Activated CD8-positive, alpha-beta T cell treated with anti-CD3 and anti-CD28 coated beads for 36 hours (primary cell): ENCODE measurements at regions not wholly inside any gene's neighbourhood (a gene's known extent, or its start where the extent isn't known, plus 50 kb on each side); places are given as distances from the start of the nearest gene placed in this dataset.
"Not testable (repeated sequence)": the region's sequence is repeated elsewhere in the genome, so short reads cannot be mapped to it uniquely, and the experiment has no call there.

Source experiments
- ATAC-seq: fragments of 200-7000 bp; cut with Tn5 transposase; one replicate; pipeline ENCODE4 v1.10.0; 2021; ENCODE audit warnings: mild to moderate bottlenecking, moderate library complexity
- CTCF ChIA-PET: fragments of 350-600 bp; sonication (Branson Sonifier 250); formaldehyde crosslinking; loops from one replicate; lab custom pipeline; 2021; ENCODE audit warnings: antibody characterized with exemption; lab: Charles Lee
- POLR2A ChIA-PET: fragments of 350-600 bp; sonication (Branson Sonifier 250); formaldehyde crosslinking; loops from one replicate; lab custom pipeline; 2021; ENCODE audit warnings: antibody characterized with exemption; lab: Charles Lee
- DNase-seq: peaks from one replicate; pipeline ENCODE4 v3.0.0-alpha.2; 2020
- H3K27ac Mint-ChIP-seq: one replicate; pipeline ENCODE4 v1.8.0; 2021; ENCODE audit warnings: mild to moderate bottlenecking, mixed read lengths
- H3K27me3 Mint-ChIP-seq: one replicate; pipeline ENCODE4 v1.8.0; 2021; ENCODE audit warnings: mixed read lengths
- H3K36me3 Mint-ChIP-seq: one replicate; pipeline ENCODE4 v1.8.0; 2021; ENCODE audit warnings: low read depth, mixed read lengths
- H3K4me1 Mint-ChIP-seq: one replicate; pipeline ENCODE4 v1.8.0; 2021; ENCODE audit warnings: low read depth, mixed read lengths
- H3K4me3 Mint-ChIP-seq: one replicate; pipeline ENCODE4 v1.8.0; 2021; ENCODE audit warnings: mild to moderate bottlenecking, moderate library complexity, mixed read lengths
- H3K9me3 Mint-ChIP-seq: one replicate; pipeline ENCODE4 v1.8.0; 2021; ENCODE audit warnings: mixed read lengths
- intact Hi-C: fragments of 100-400 bp; cut with micrococcal nuclease; formaldehyde crosslinking; loops from one replicate; pipeline ENCODE4 v1.10.0; 2022
- TF ChIP-seq, protein P1 (sequence below): fragments of 200-600 bp; IDR thresholded peaks from one replicate; pipeline ENCODE4 v1.8.0; 2022; ENCODE audit warnings: antibody characterized with exemption, mild to moderate bottlenecking

GRCh38 chr2:134039912-134040581, 213.8 kb upstream of the MGAT5 start:
- Mint-ChIP-seq H3K27me3 (peaks cover 22% of the 10 kb centered on the region), H3K27ac (no peak overlapping the region), H3K4me1 (peaks cover 5% of the 10 kb centered on the region), H3K4me3 (no peak overlapping the region), H3K9me3 (no peaks in the 10 kb centered on the region), H3K36me3 (no peaks in the 10 kb centered on the region)
- ChIA-PET POLR2A (no interaction called here), CTCF (no interaction called here)
- TF ChIP-seq, protein P1, sequence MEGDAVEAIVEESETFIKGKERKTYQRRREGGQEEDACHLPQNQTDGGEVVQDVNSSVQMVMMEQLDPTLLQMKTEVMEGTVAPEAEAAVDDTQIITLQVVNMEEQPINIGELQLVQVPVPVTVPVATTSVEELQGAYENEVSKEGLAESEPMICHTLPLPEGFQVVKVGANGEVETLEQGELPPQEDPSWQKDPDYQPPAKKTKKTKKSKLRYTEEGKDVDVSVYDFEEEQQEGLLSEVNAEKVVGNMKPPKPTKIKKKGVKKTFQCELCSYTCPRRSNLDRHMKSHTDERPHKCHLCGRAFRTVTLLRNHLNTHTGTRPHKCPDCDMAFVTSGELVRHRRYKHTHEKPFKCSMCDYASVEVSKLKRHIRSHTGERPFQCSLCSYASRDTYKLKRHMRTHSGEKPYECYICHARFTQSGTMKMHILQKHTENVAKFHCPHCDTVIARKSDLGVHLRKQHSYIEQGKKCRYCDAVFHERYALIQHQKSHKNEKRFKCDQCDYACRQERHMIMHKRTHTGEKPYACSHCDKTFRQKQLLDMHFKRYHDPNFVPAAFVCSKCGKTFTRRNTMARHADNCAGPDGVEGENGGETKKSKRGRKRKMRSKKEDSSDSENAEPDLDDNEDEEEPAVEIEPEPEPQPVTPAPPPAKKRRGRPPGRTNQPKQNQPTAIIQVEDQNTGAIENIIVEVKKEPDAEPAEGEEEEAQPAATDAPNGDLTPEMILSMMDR: no peak
- intact Hi-C loops: no loop called here
- DNase-seq: no peak
- ATAC-seq: no peak

DNA sequence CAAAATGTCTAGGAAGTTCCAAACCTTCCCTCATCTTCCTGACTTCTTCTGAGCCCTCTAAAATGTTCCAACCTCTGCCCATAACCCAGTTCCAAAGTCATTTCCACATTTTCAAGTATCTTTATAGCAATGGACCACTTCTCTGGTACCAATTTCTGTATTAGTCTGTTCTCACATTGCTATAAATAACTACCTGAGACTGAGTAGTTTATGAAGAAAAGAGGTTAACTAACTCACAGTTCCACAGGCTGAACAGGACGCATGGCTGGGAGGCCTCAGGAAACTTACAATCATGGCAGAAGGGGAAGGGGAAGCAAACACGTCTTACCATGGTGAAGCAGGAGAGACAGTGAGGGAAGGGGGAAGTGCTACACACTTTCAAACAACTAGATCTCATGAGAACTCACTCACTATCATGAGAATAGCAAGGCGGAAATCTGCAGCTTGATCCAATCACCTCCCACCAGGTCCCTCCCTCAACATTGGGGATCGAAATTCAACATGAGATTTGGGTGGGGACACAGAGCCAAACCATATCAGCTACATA, 213.2 kb upstream of the MGAT5 start:
- H3K36me3 Mint-ChIP-seq, H3K9me3 Mint-ChIP-seq, CTCF ChIA-PET, intact Hi-C loops, ATAC-seq, H3K27ac Mint-ChIP-seq, H3K4me3 Mint-ChIP-seq, H3K4me1 Mint-ChIP-seq, DNase-seq: not testable (repeated sequence)
- POLR2A ChIA-PET: interaction anchor here (0.6 kb wide), 1 partner anchor 21 kb away, joined by 3 read pairs; no protein-coding TSS in a partner anchor
- peaks cover 22% of the 10 kb centered on the region for H3K27me3 Mint-ChIP-seq

GRCh38 chr2:134041877-134042276, 212.0 kb upstream of the MGAT5 start:
- Mint-ChIP-seq H3K27ac (no peak overlapping the region), H3K36me3 (no peaks in the 10 kb centered on the region), H3K4me1 (peaks cover 5% of the 10 kb centered on the region), H3K4me3 (no peak overlapping the region), H3K27me3 (peaks cover 17% of the 10 kb centered on the region), H3K9me3 (no peaks in the 10 kb centered on the region)
- ChIA-PET POLR2A (no interaction called here), CTCF (no interaction called here)
- DNase-seq (no peak), ATAC-seq (no peak)
- TF ChIP-seq, protein P1: no peak
- intact Hi-C loops: no loop called here

GRCh38 chr2:134043028-134043427, 210.8 kb upstream of the MGAT5 start:
- not testable (repeated sequence) for ATAC-seq, H3K27ac Mint-ChIP-seq

DNA sequence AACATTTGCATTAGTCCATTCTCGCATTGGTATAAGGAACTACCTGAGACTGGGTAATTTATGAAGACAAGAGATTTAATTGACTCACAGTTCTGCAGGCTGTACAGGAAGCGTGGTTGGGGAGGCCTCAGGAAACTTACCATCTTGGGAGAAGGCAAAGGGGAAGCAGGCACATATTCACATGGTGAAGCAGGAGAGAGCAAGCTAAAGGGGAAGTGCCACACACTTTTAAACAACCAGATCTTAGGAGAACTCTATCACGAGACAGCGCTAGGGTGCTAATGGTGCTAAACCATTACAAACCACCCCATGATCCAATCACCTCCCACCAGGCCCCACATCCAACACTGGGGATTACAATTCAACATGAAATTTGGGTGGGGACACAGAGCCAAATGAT, 201.7 kb upstream of the MGAT5 start:
- TF ChIP-seq, protein P1: no peak
- ATAC-seq (no peak), DNase-seq (no peak)
- peaks cover 3% of the 10 kb centered on the region for H3K27me3 Mint-ChIP-seq
- CTCF ChIA-PET: no interaction called here
- no peaks in the 10 kb centered on the region for H3K9me3 Mint-ChIP-seq
- POLR2A ChIA-PET: no interaction called here
- no peak overlapping the region for H3K27ac Mint-ChIP-seq
- intact Hi-C loops: no loop called here
- no peak overlapping the region for H3K4me3 Mint-ChIP-seq
- H3K4me1 Mint-ChIP-seq: no peaks in the 10 kb centered on the region
- H3K36me3 Mint-ChIP-seq: no peaks in the 10 kb centered on the region

More at GRCh38 chr2:134043028-134043427, 210.8 kb upstream of the MGAT5 start:
- intact Hi-C loops, H3K36me3 Mint-ChIP-seq, H3K9me3 Mint-ChIP-seq, CTCF ChIA-PET, H3K4me1 Mint-ChIP-seq, H3K4me3 Mint-ChIP-seq, POLR2A ChIA-PET, DNase-seq: not testable (repeated sequence)
- H3K27me3 Mint-ChIP-seq: peaks cover 17% of the 10 kb centered on the region

DNA sequence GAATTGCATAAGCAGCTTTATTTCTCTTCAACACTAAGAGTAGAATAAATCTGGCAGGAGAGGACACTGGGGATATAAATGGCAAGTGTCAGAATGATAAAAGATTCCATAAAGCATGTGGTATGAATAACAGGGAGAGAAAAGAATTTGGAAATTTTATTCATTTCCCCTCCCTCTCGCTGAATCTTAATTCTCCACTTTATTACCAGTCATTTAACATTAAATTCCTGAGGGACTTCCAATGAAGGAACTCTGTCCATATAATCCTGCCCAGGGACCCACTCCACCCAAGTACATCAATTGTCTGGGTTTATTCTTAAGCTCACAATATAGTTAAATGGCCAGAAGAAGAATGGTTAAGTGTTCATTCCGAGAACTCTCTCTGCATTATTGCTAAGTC, 197.7 kb upstream of the MGAT5 start:
- ChIA-PET POLR2A (no interaction called here), CTCF (no interaction called here)
- H3K4me3 Mint-ChIP-seq: no peak overlapping the region
- no peak for DNase-seq
- peaks cover 3% of the 10 kb centered on the region for H3K27me3 Mint-ChIP-seq
- TF ChIP-seq, protein P1: no peak
- H3K4me1 Mint-ChIP-seq: peaks cover 3% of the 10 kb centered on the region
- intact Hi-C loops: no loop called here
- H3K36me3 Mint-ChIP-seq: no peaks in the 10 kb centered on the region
- peaks cover 2% of the 10 kb centered on the region for H3K9me3 Mint-ChIP-seq
- ATAC-seq: no peak
- no peak overlapping the region for H3K27ac Mint-ChIP-seq

DNA sequence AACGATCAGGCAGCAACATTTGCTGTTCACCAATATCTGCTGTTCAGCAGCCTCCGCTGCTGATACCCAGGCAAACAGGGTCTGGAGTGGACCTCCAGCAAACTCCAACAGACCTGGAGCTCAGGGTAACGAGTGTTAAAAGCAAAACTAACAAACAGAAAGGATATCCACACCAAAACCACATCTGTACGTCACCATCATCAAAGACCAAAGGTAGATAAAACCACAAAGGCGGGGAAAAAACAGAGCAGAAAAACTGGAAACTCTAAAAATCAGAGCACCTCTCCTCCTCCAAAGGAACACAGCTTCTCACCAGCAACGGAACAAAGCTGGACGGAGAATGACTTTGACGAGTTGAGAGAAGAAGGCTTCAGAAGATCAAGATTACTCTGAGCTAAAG, 192.8 kb upstream of the MGAT5 start:
- ATAC-seq, CTCF ChIA-PET, DNase-seq, intact Hi-C loops, H3K36me3 Mint-ChIP-seq, H3K27me3 Mint-ChIP-seq, H3K4me3 Mint-ChIP-seq, POLR2A ChIA-PET, H3K27ac Mint-ChIP-seq, H3K4me1 Mint-ChIP-seq: not testable (repeated sequence)
- peaks cover 20% of the 10 kb centered on the region for H3K9me3 Mint-ChIP-seq

DNA sequence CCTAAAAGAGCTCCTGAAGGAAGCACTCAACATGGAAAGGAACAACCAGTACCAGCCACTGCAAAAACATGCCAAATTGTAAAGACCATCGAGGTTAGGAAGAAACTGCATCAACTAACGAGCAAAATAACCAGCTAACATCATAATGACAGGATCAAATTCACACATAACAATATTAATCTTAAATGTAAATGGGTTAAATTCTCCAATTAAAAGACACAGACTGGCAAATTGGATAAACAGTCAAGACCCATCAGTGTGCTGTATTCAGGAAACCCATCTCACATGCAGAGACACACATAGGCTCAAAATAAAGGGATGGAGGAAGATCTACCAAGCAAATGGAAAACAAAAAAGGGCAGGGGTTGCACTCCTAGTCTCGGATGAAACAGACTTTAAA, 191.6 kb upstream of the MGAT5 start:
- H3K4me3 Mint-ChIP-seq, H3K27me3 Mint-ChIP-seq, intact Hi-C loops, DNase-seq, POLR2A ChIA-PET, CTCF ChIA-PET, H3K27ac Mint-ChIP-seq, H3K36me3 Mint-ChIP-seq, H3K4me1 Mint-ChIP-seq, ATAC-seq: not testable (repeated sequence)
- peaks cover 20% of the 10 kb centered on the region for H3K9me3 Mint-ChIP-seq
